Endothelial cell of umbilical vein (primary cell): ENCODE measurements at regions not wholly inside any gene's neighbourhood (a gene's known extent, or its start where the extent isn't known, plus 50 kb on each side); places are given as distances from the start of the nearest gene placed in this dataset.

Experiments
- BruUV-seq: library from RNA; stranded (reverse); fragments of 400-500 nt; replicated peaks from 2 replicates; lab custom pipeline; 2021; lab: Mats Ljungman, UMichigan
- CTCF ChIA-PET: fragments of 300-600, 350-600 bp; sonication (Branson Sonifier 250); formaldehyde crosslinking; loops from one replicate; lab custom pipeline; 2021; ENCODE audit warnings: antibody characterized with exemption, inconsistent platforms; lab: Charles Lee
- POLR2A ChIA-PET: fragments of 300-600, 350-600 bp; sonication (Branson Sonifier 250); formaldehyde crosslinking; loops from one replicate; lab custom pipeline; 2021; ENCODE audit warnings: antibody characterized with exemption, inconsistent platforms; lab: Charles Lee
- DNase-seq: peaks from one replicate; pipeline ENCODE4 v3.0.0-alpha.2; 2011; ENCODE audit warnings: low read depth, low spot score
- FAIRE-seq: peaks from 2 replicates; lab custom pipeline; 2011; peaks lifted over from hg19 to GRCh38; lab: Jason Lieb, UNC
- H2AFZ ChIP-seq: 2 replicates; pipeline ENCODE4 v1.6.0; 2012; ENCODE audit warnings: low read depth, low read length, control low read depth, inconsistent platforms
- H3K27ac ChIP-seq: 2 replicates; pipeline ENCODE4 v1.5.1; 2011; ENCODE audit warnings: low read depth, mild to moderate bottlenecking, control low read depth, low read length, moderate library complexity; ENCODE audit not compliant: insufficient read depth
- H3K27me3 ChIP-seq, 2 experiments: 2 replicates each; pipeline versions ENCODE4 v1.6.0 to v1.6.1; 2011; ENCODE audit warnings: low read length in 2 of 2, mixed read lengths in 1 of 2; ENCODE audit not compliant: control insufficient read depth in 2 of 2, insufficient read depth in 2 of 2
- H3K36me3 ChIP-seq, 2 experiments: 2 replicates in 1 of 2; 3 replicates in 1 of 2; pipeline ENCODE4 v1.5.1; 2011; ENCODE audit warnings: low read length in 2 of 2, mild to moderate bottlenecking in 1 of 2, moderate library complexity in 1 of 2; ENCODE audit not compliant: control insufficient read depth in 2 of 2, insufficient read depth in 2 of 2; ENCODE audit errors: extremely low read depth in 1 of 2
- H3K4me1 ChIP-seq: 3 replicates; pipeline ENCODE4 v1.5.1; 2011; ENCODE audit warnings: mild to moderate bottlenecking, low read length; ENCODE audit not compliant: control insufficient read depth, insufficient read depth; ENCODE audit errors: extremely low read depth
- H3K4me2 ChIP-seq: 2 replicates; pipeline ENCODE4 v1.6.1; 2011; ENCODE audit warnings: low read length, control low read depth, mixed read lengths; ENCODE audit not compliant: insufficient read depth
- H3K4me3 ChIP-seq, 3 experiments: fragments of 200-600 bp in 1 of 3; sonication (generic), shearing (Covaris generic) in 1 of 3; replicated peaks in 1 of 3; 2 replicates each; pipeline ENCODE4 v1.5.1; 2011 to 2016; ENCODE audit warnings: control low read depth in 3 of 3, low read length in 3 of 3, mild to moderate bottlenecking in 2 of 3, inconsistent platforms in 1 of 3, low read depth in 1 of 3, moderate library complexity in 1 of 3; ENCODE audit not compliant: insufficient read depth in 1 of 3
- H3K79me2 ChIP-seq: 2 replicates; pipeline ENCODE4 v1.6.0; 2012; ENCODE audit warnings: low read length, inconsistent platforms; ENCODE audit not compliant: control insufficient read depth, insufficient read depth
- H3K9ac ChIP-seq: replicated peaks from 2 replicates; pipeline ENCODE3; 2011; ENCODE audit warnings: low read length, control low read depth; ENCODE audit not compliant: insufficient read depth; ENCODE audit errors: extremely low read depth
- H3K9me1 ChIP-seq: replicated peaks from 3 replicates; pipeline ENCODE4 v1.6.0; 2011; ENCODE audit warnings: mild to moderate bottlenecking, low read length; ENCODE audit not compliant: control insufficient read depth, insufficient read depth; ENCODE audit errors: extremely low read depth
- H3K9me3 ChIP-seq: replicated peaks from 2 replicates; pipeline ENCODE4 v1.5.1; 2012; ENCODE audit warnings: low read length, inconsistent platforms; ENCODE audit not compliant: control insufficient read depth, insufficient read depth
- H4K20me1 ChIP-seq: replicated peaks from 2 replicates; pipeline ENCODE3; 2011; ENCODE audit warnings: mild to moderate bottlenecking, low read length; ENCODE audit not compliant: control insufficient read depth, insufficient read depth; ENCODE audit errors: extremely low read depth
- CTCF ChIP-seq, 2 donors: IDR thresholded peaks; 1 replicate in 1 of 2; 2 replicates in 1 of 2; pipeline ENCODE4 v1.5.1; 2011; ENCODE audit warnings: low read length in 2 of 2, mild to moderate bottlenecking in 2 of 2, moderate library complexity in 2 of 2, control low read depth in 1 of 2, inconsistent platforms in 1 of 2, low read depth in 1 of 2; ENCODE audit not compliant: insufficient read depth in 1 of 2; ENCODE audit errors: extremely low read depth in 1 of 2
- EZH2 ChIP-seq: IDR thresholded peaks from 2 replicates; pipeline ENCODE4 v1.6.1; 2012; ENCODE audit warnings: borderline replicate concordance, low read depth, mild to moderate bottlenecking, moderate library complexity, low read length, inconsistent platforms; ENCODE audit not compliant: severe bottlenecking
- FOS ChIP-seq: IDR thresholded peaks from 2 replicates; pipeline ENCODE4 v1.6.1; 2011; ENCODE audit warnings: mild to moderate bottlenecking, low read length, moderate library complexity, borderline replicate concordance; ENCODE audit not compliant: insufficient read depth
- GATA2 ChIP-seq: IDR thresholded peaks from 2 replicates; pipeline ENCODE4 v1.7.0; 2011; ENCODE audit warnings: low read depth, mild to moderate bottlenecking, moderate library complexity, mixed read lengths, low read length; ENCODE audit not compliant: insufficient read length, insufficient read depth
- JUN ChIP-seq: IDR thresholded peaks from 2 replicates; pipeline ENCODE4 v1.6.1; 2011; ENCODE audit warnings: borderline replicate concordance, low read depth; ENCODE audit not compliant: insufficient read length, insufficient read depth
- MAX ChIP-seq: IDR thresholded peaks from 2 replicates; pipeline ENCODE4 v1.6.1; 2011; ENCODE audit not compliant: insufficient read depth, insufficient read length
- MYC ChIP-seq: IDR thresholded peaks from one replicate; pipeline ENCODE4 v1.6.1; 2011; ENCODE audit warnings: mild to moderate bottlenecking, low read depth, low read length
- POLR2A ChIP-seq: IDR thresholded peaks from 2 replicates; pipeline ENCODE4 v1.6.1; 2012; ENCODE audit warnings: low read depth, mild to moderate bottlenecking, control low read depth, low read length
- dilution Hi-C: fragments of 300-500 bp; cut with MboI; formaldehyde crosslinking; loops from one replicate; pipeline ENCODE4 v1.15.0; 2019; ENCODE audit warnings: low sequenced_read_pairs; ENCODE audit not compliant: extremely low pct_ligation_motif_present
- intact Hi-C: fragments of 100-400 bp; cut with micrococcal nuclease; formaldehyde crosslinking; loops from one replicate; pipeline ENCODE4 v1.10.0; 2022

GRCh38 chr2:221006084-221006483 is 566.0 kb downstream of the EPHA4 start:
- Histone ChIP-seq H3K79me2 (no peaks in the 10 kb centered on the region), H3K4me3 (no peak overlapping the region), H3K27me3 (no peaks in the 10 kb centered on the region), H3K9me1 (no peaks in the 10 kb centered on the region), H3K9ac (no peak overlapping the region), H4K20me1 (no peaks in the 10 kb centered on the region), H2AFZ (no peak overlapping the region), H3K4me2 (no peak overlapping the region), H3K36me3 (no peaks in the 10 kb centered on the region), H3K9me3 (no peaks in the 10 kb centered on the region), H3K27ac (no peak overlapping the region), H3K4me1 (no peaks in the 10 kb centered on the region)
- POLR2A ChIA-PET: no interaction called here
- dilution Hi-C loops: no loop called here
- DNase-seq (no peak), FAIRE-seq (no peak)
- intact Hi-C loops: no loop called here
- no peak for TF ChIP-seq FOS
- no peak for TF ChIP-seq CTCF (IDR thresholded peaks at IDR 0.05; ENCODE audit: extremely low read depth in 1 of 2, insufficient read depth in 1 of 2, low read depth in 1 of 2, low read length in 2 of 2)
- TF ChIP-seq POLR2A: no peak
- TF ChIP-seq MAX: no peak
- no peak for TF ChIP-seq GATA2
- no peak for TF ChIP-seq EZH2
- TF ChIP-seq MYC: no peak
- TF ChIP-seq JUN: no peak
- CTCF ChIA-PET: interaction anchor here (0.6 kb wide), 1 partner anchor 20 kb away, joined by 3 read pairs; no protein-coding TSS in a partner anchor
- no TSS peak for BruUV-seq
